NCI-H82 (cell line): ENCODE measurements at regions not wholly inside any gene's neighbourhood (a gene's known extent, or its start where the extent isn't known, plus 50 kb on each side); places are given as distances from the start of the nearest gene placed in this dataset.
"Not testable (repeated sequence)": the region's sequence is repeated elsewhere in the genome, so short reads cannot be mapped to it uniquely, and the experiment has no call there.

ENCODE experiments used
- DNase-seq: peaks from one replicate; lab custom pipeline; 2025; lab: John Stamatoyannopoulos, UW

GRCh38 chr12:25384038-25384892 lies 133.5 kb upstream of the KRAS start:
- peak; percentile 54 for DNase-seq

GRCh38 chr12:25382311-25383106 lies 131.8 kb upstream of the KRAS start:
- DNase-seq = no peak

GRCh38 chr12:25377469-25378177 lies 126.9 kb upstream of the KRAS start:
- DNase-seq = no peak

- no peak for DNase-seq
Observed at GRCh38 chr12:25376985-25377384, 126.3 kb upstream of the KRAS start.

GRCh38 chr12:25376407-25376806 lies 125.7 kb upstream of the KRAS start:
- no peak for DNase-seq

- DNase-seq = no peak
Observed at GRCh38 chr12:25372969-25373817, 122.5 kb upstream of the KRAS start.

GRCh38 chr12:25372002-25372401 lies 121.3 kb upstream of the KRAS start:
- DNase-seq = no peak

GRCh38 chr12:25368557-25368956 lies 117.8 kb upstream of the KRAS start:
- DNase-seq = peak; percentile 51

GRCh38 chr12:25366122-25366521 lies 115.4 kb upstream of the KRAS start:
- DNase-seq = no peak

- DNase-seq = no peak
Observed at GRCh38 chr12:25365340-25365730, 114.6 kb upstream of the KRAS start.

- peak; percentile 9 for DNase-seq
Observed at GRCh38 chr12:25364529-25365339, 114.0 kb upstream of the KRAS start.

- no peak for DNase-seq
Observed at GRCh38 chr12:25362646-25363045, 111.9 kb upstream of the KRAS start.

GRCh38 chr12:25361511-25361910 lies 110.8 kb upstream of the KRAS start:
- no peak for DNase-seq

GRCh38 chr12:25357595-25357994 lies 106.9 kb upstream of the KRAS start:
- no peak for DNase-seq

GRCh38 chr12:25352942-25353341 lies 102.2 kb upstream of the KRAS start:
- not testable (repeated sequence) for DNase-seq

- no peak for DNase-seq
Observed at GRCh38 chr12:25352083-25352918, 101.6 kb upstream of the KRAS start.

- no peak for DNase-seq
Observed at GRCh38 chr12:25348593-25348895, 97.8 kb upstream of the KRAS start.

- DNase-seq = no peak
Observed at GRCh38 chr12:25347716-25348592, 97.2 kb upstream of the KRAS start.

GRCh38 chr12:25341877-25342276 lies 91.1 kb upstream of the KRAS start:
- DNase-seq = not testable (repeated sequence)
